ENCODE measurements at regions not wholly inside any gene's neighbourhood (a gene's known extent, or its start where the extent isn't known, plus 50 kb on each side); places are given as distances from the start of the nearest gene placed in this dataset.

- TF ChIP-seq CTCF (IDR thresholded peaks at IDR 0.05; ENCODE audit: insufficient read depth, low read length, missing control alignments): no peak
- no peak overlapping the region for H3K4me3 ChIP-seq (ENCODE audit: low read depth, low read length)
- ChIA-PET CTCF (interaction anchor here (1.0 kb wide), 2 partner anchors 9 to 15 kb away, joined by 3 read pairs; no protein-coding TSS in a partner anchor), POLR2A (no interaction called here)
- no peak for DNase-seq (ENCODE audit: low read depth, low spot score)
These were observed 81.1 kb upstream of the SLC12A2 start for GRCh38 chr5:128002425-128002824.

GRCh38 chr5:128007939-128008338 is 75.6 kb upstream of the SLC12A2 start:
- no peak overlapping the region for H3K4me3 ChIP-seq (ENCODE audit: low read depth, low read length)
- POLR2A ChIA-PET: no interaction called here
- no peak for DNase-seq (ENCODE audit: low read depth, low spot score)
- CTCF ChIA-PET: no interaction called here
- no peak for TF ChIP-seq CTCF (IDR thresholded peaks at IDR 0.05; ENCODE audit: insufficient read depth, low read length, missing control alignments)

- CTCF ChIA-PET: no interaction called here
- DNase-seq (ENCODE audit: low read depth, low spot score): no peak
- H3K4me3 ChIP-seq (ENCODE audit: low read depth, low read length): no peak overlapping the region
- POLR2A ChIA-PET: no interaction called here
- no peak for TF ChIP-seq CTCF (IDR thresholded peaks at IDR 0.05; ENCODE audit: insufficient read depth, low read length, missing control alignments)
These were observed 74.2 kb upstream of the SLC12A2 start for GRCh38 chr5:128009403-128009802.

GRCh38 chr5:128011339-128011738 is 72.2 kb upstream of the SLC12A2 start:
- ChIA-PET POLR2A (no interaction called here), CTCF (interaction anchor here (1.2 to 1.5 kb wide), 2 partner anchors 9 to 13 kb away, joined by 3 read pairs; no protein-coding TSS in a partner anchor)
- H3K4me3 ChIP-seq (ENCODE audit: low read depth, low read length): no peak overlapping the region
- no peak for DNase-seq (ENCODE audit: low read depth, low spot score)
- no peak for TF ChIP-seq CTCF (IDR thresholded peaks at IDR 0.05; ENCODE audit: insufficient read depth, low read length, missing control alignments)

- ChIA-PET CTCF (no interaction called here), POLR2A (no interaction called here)
These were observed 69.0 kb upstream of the SLC12A2 start for GRCh38 chr5:128014578-128014977.

GRCh38 chr5:128015478-128015877 is 68.1 kb upstream of the SLC12A2 start:
- TF ChIP-seq CTCF (IDR thresholded peaks at IDR 0.05; ENCODE audit: insufficient read depth, low read length, missing control alignments): no peak
- no peak overlapping the region for H3K4me3 ChIP-seq (ENCODE audit: low read depth, low read length)
- POLR2A ChIA-PET: no interaction called here
- DNase-seq (ENCODE audit: low read depth, low spot score): no peak
- CTCF ChIA-PET: no interaction called here

More at GRCh38 chr5:128014578-128014977, 69.0 kb upstream of the SLC12A2 start:
- DNase-seq (ENCODE audit: low read depth, low spot score): no peak
- H3K4me3 ChIP-seq (ENCODE audit: low read depth, low read length): no peak overlapping the region
- no peak for TF ChIP-seq CTCF (IDR thresholded peaks at IDR 0.05; ENCODE audit: insufficient read depth, low read length, missing control alignments)

Data from AG04449 (cell line).